Lung (tissue), 11 donors: ENCODE measurements at regions not wholly inside any gene's neighbourhood (a gene's known extent, or its start where the extent isn't known, plus 50 kb on each side); places are given as distances from the start of the nearest gene placed in this dataset.

Source experiments
- ATAC-seq: fragments of 200-7000 bp; cut with Tn5 transposase; one replicate; pipeline ENCODE4 v1.9.1; 2020; ENCODE audit warnings: moderate number of reproducible peaks; ENCODE audit not compliant: insufficient read depth, low FRiP score
- DNase-seq, 3 donors: peaks; one replicate each; pipeline ENCODE4 v3.0.0-alpha.2; 2013 to 2017
- H3K27ac ChIP-seq, 2 donors: one replicate each; pipeline ENCODE4 v1.5.1; 2013; ENCODE audit warnings: mild to moderate bottlenecking in 2 of 2, moderate library complexity in 2 of 2, control low read depth in 1 of 2, inconsistent platforms in 1 of 2, low read depth in 1 of 2, low read length in 1 of 2
- H3K27me3 ChIP-seq, 3 donors: one replicate each; pipeline ENCODE4 v1.5.1; 2013; ENCODE audit warnings: low read length in 2 of 3; ENCODE audit not compliant: control insufficient read depth in 3 of 3, insufficient read depth in 3 of 3
- H3K36me3 ChIP-seq, 4 donors: one replicate each; pipeline ENCODE4 v1.5.1; 2013; ENCODE audit warnings: low read length in 4 of 4, mild to moderate bottlenecking in 1 of 4, moderate library complexity in 1 of 4; ENCODE audit not compliant: control insufficient read depth in 4 of 4, insufficient read depth in 4 of 4
- H3K4me1 ChIP-seq, 5 donors: one replicate each; pipeline ENCODE4 v1.5.1; 2013; ENCODE audit warnings: low read length in 5 of 5, mild to moderate bottlenecking in 2 of 5, moderate library complexity in 1 of 5; ENCODE audit not compliant: control insufficient read depth in 5 of 5, insufficient read depth in 5 of 5
- H3K4me3 ChIP-seq: one replicate; pipeline ENCODE4 v1.5.1; 2013; ENCODE audit warnings: mild to moderate bottlenecking, control low read depth, moderate library complexity
- H3K9ac ChIP-seq, 2 donors: one replicate each; pipeline ENCODE4 v1.5.1; 2013; ENCODE audit warnings: low read length in 2 of 2, control low read depth in 1 of 2; ENCODE audit not compliant: insufficient read depth in 1 of 2
- H3K9me3 ChIP-seq, 4 donors: one replicate each; pipeline ENCODE4 v1.5.1; 2013; ENCODE audit warnings: low read length in 3 of 4, mild to moderate bottlenecking in 1 of 4, moderate library complexity in 1 of 4; ENCODE audit not compliant: control insufficient read depth in 4 of 4, insufficient read depth in 3 of 4
- WGBS, 2 donors: extraction: QIAGEN DNeasy Blood & Tissue Kit; methylation state at CpG; one replicate each; pipeline ENCODE4 v1.1.7; 2013; 5-methylcytosine and 5-hydroxymethylcytosine counted together
- TF ChIP-seq, protein P1 (sequence below): IDR thresholded peaks from 2 replicates; pipeline ENCODE4 v1.5.1; 2012; ENCODE audit warnings: mild to moderate bottlenecking; ENCODE audit errors: control extremely low read depth, extremely low read depth
- donor health status: control.
- donor health status: control.
- donor health status: Bipolar disorder and iron deficiency.
- donor health status: healthy.
- donor health status: DM: yes; HTN: yes; CAD: no.

DNA sequence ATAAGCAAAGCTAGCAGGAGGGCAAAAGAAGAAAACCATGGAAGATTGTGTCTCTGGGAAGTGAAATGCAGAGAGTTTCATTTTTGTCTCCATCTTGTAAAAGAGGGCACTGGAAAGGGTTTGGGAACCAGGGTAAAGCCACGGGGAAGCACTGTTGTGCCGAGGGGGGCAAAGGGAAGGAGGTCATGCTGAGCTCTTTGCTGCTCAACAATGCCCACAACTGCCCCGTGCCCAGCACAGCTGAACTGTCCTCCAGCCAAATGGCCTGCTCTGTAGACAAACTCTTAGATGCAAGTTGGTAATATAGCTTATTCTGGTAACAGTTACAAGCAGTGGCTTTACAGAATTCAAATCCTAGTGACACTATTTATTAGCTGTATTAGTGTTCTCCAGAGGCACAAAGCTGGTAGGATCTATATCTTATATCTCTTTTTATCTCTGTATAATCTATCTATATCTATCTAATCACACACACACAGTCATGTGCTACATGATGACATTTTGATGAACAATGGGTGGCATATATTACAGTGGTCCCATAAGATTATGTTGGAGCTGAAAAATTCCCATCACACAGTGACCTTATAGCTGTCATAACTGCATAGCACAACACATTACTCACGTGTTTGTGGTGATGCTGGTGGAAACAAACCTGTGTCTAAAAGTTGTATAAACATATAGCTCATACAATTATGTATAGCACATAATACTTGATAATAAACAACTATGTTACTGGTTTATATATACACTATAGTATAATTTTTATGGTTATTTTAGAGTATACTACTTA is 203.4 kb upstream of the DDHD1 start:
- Histone ChIP-seq H3K27ac (no peak overlapping the region), H3K36me3 (no peaks in the 10 kb centered on the region), H3K4me3 (no peak overlapping the region), H3K4me1 (peaks cover 0 to 14% (median 4%) of the 10 kb centered on the region in 5 donors), H3K9ac (no peak overlapping the region), H3K9me3 (no peaks in the 10 kb centered on the region), H3K27me3 (no peaks in the 10 kb centered on the region)
- DNase-seq (no peak), ATAC-seq (no peak)
- WGBS, 2 donors: 86 to 92% methylated on average over 4 of the region's 4 CpGs
- TF ChIP-seq, protein P1, sequence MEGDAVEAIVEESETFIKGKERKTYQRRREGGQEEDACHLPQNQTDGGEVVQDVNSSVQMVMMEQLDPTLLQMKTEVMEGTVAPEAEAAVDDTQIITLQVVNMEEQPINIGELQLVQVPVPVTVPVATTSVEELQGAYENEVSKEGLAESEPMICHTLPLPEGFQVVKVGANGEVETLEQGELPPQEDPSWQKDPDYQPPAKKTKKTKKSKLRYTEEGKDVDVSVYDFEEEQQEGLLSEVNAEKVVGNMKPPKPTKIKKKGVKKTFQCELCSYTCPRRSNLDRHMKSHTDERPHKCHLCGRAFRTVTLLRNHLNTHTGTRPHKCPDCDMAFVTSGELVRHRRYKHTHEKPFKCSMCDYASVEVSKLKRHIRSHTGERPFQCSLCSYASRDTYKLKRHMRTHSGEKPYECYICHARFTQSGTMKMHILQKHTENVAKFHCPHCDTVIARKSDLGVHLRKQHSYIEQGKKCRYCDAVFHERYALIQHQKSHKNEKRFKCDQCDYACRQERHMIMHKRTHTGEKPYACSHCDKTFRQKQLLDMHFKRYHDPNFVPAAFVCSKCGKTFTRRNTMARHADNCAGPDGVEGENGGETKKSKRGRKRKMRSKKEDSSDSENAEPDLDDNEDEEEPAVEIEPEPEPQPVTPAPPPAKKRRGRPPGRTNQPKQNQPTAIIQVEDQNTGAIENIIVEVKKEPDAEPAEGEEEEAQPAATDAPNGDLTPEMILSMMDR: no peak

DNA sequence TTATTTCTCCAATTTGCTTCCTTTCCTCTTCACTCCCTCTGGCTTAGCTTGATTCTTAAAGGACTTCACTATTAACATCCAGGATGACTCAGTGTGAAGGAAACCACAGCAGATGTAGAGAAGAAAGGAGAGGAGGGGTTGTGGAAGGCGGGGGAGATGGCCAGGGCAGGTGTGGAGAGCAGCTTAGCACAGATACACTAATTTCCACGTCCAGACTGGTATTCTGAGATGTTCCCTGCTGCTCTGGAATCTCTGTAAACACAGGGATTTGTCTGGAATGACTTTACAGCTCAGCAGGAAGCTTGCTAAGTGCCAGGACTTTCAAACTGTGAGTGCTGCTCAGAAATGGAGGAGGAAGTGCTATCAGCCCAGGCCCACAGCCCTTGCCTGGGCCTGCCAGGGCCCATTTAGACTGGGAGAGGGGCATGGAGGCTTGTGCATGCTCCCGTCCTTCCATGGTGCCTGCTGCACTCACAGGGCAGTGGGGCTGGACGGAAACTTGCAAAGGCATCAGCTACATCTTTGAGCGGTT is 202.5 kb upstream of the DDHD1 start:
- 55 to 59% methylated on average over 5 of the region's 5 CpGs for WGBS, 2 donors
- Histone ChIP-seq H3K27me3 (no peaks in the 10 kb centered on the region), H3K27ac (no peak overlapping the region), H3K9me3 (no peaks in the 10 kb centered on the region), H3K4me3 (no peak overlapping the region), H3K9ac (no peak overlapping the region), H3K36me3 (no peaks in the 10 kb centered on the region), H3K4me1 (peaks cover 0 to 14% (median 4%) of the 10 kb centered on the region in 5 donors)
- ATAC-seq (no peak), DNase-seq (peak in 2 of 3 donors; percentile 29 to 61)
- TF ChIP-seq, protein P1: no peak

DNA sequence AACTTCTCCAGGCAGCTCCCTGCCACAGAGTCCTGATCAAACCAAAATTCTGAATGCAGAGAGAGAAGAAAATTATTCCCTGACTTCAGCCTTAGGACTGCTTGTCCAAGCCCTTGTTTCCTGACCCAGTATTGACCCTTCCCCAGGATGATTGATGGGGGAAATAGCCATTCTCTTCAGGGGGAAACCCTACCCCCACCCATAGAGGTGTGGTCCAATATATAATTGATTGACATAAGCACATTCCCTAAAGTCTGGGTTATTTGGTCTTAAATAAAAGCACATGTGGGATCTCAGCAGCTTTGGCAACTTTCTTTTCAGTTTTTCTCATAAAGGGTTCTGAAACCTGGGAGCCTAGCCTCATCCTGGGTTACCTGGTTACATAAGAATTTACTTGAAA is 201.2 kb upstream of the DDHD1 start:
- TF ChIP-seq, protein P1: no peak
- Histone ChIP-seq H3K4me3 (no peak overlapping the region), H3K36me3 (no peaks in the 10 kb centered on the region), H3K27ac (no peak overlapping the region), H3K9me3 (no peaks in the 10 kb centered on the region), H3K27me3 (no peaks in the 10 kb centered on the region), H3K4me1 (peaks cover 0 to 14% (median 4%) of the 10 kb centered on the region in 5 donors), H3K9ac (no peak overlapping the region)
- no peak for DNase-seq
- ATAC-seq: no peak

DNA sequence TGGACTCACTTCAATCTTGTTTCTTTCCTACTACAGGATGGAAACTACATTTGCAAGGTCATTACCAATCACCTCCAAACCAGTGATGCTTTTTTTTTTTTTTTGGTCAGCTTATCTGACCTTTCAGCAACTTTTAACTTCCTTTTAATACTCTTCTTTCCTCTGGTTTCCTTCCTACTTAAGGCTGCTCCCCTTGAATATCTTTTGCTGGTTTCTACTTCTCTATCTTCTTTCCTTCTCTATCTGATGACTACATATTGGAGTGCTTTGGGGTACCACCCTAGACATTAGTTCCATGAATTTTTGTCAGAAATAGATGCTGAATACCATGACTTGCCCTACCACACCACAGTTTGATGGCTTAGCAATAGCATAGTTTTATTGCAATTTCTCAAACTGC is 197.7 kb upstream of the DDHD1 start:
- H3K4me1 ChIP-seq: peaks cover 0 to 12% (median 4%) of the 10 kb centered on the region in 5 donors
- H3K9me3 ChIP-seq: no peaks in the 10 kb centered on the region
- no peak for DNase-seq
- H3K27ac ChIP-seq: no peak overlapping the region
- H3K27me3 ChIP-seq: no peaks in the 10 kb centered on the region
- H3K9ac ChIP-seq: no peak overlapping the region
- no peaks in the 10 kb centered on the region for H3K36me3 ChIP-seq
- H3K4me3 ChIP-seq: no peak overlapping the region
- TF ChIP-seq, protein P1: no peak
- no peak for ATAC-seq
